HepG2 (cell line): ENCODE measurements at regions not wholly inside any gene's neighbourhood (a gene's known extent, or its start where the extent isn't known, plus 50 kb on each side); places are given as distances from the start of the nearest gene placed in this dataset.

ENCODE experiments used
- ATAC-seq: fragments of 200-7000 bp; cut with Tn5 transposase; 3 replicates; pipeline ENCODE4 v1.9.1; 2020; ENCODE audit warnings: mild to moderate bottlenecking, moderate library complexity
- BruUV-seq: library from RNA; stranded (reverse); fragments of 400-500 nt; replicated peaks from 2 replicates; lab custom pipeline; 2021; lab: Mats Ljungman, UMichigan
- CTCF ChIA-PET: fragments of 300-600 bp; formaldehyde crosslinking; extraction: SDS; loops from one replicate; lab custom pipeline; 2021; ENCODE audit warnings: low total read pairs, inconsistent platforms, low intra/inter-chr PET ratio; lab: Yijun Ruan, JAX
- POLR2A ChIA-PET: fragments of 350-600 bp; sonication (Branson Sonifier 250); formaldehyde crosslinking; loops from one replicate; lab custom pipeline; 2020; ENCODE audit warnings: antibody characterized with exemption, inconsistent platforms; lab: Yijun Ruan, JAX
- DNase-seq: peaks from one replicate; pipeline ENCODE4 v3.0.0-alpha.2; 2015; ENCODE audit warnings: low spot score
- FAIRE-seq: peaks from 3 replicates; lab custom pipeline; 2011; peaks lifted over from hg19 to GRCh38; lab: Jason Lieb, UNC
- H2AFZ ChIP-seq: one replicate; pipeline ENCODE4 v1.6.1; 2011; ENCODE audit warnings: low read length, inconsistent platforms
- H3K27ac ChIP-seq: fragments of 300-600 bp; 3 replicates; pipeline ENCODE4 v1.8.0; 2011; ENCODE audit warnings: mixed run types, mild to moderate bottlenecking, mixed read lengths, low read length, inconsistent platforms; ENCODE audit not compliant: insufficient read depth; ENCODE audit errors: extremely low read length
- H3K27me3 ChIP-seq, 2 experiments: fragments of 200-600 bp in 1 of 2; 2 replicates in 1 of 2; 3 replicates in 1 of 2; pipeline versions ENCODE4 v1.6.0 to v1.8.0; 2011; ENCODE audit warnings: low read length in 2 of 2, mild to moderate bottlenecking in 2 of 2, moderate library complexity in 2 of 2, inconsistent platforms in 1 of 2; ENCODE audit not compliant: insufficient read depth in 2 of 2, control insufficient read depth in 1 of 2
- H3K36me3 ChIP-seq, 2 experiments: fragments of 200-600 bp in 1 of 2; replicated peaks in 1 of 2; 2 replicates in 1 of 2; 3 replicates in 1 of 2; pipeline versions ENCODE4 v1.5.1 to v1.8.0; 2011; ENCODE audit warnings: low read length in 2 of 2, inconsistent platforms in 1 of 2; ENCODE audit not compliant: insufficient read depth in 2 of 2, control insufficient read depth in 1 of 2
- H3K4me1 ChIP-seq: 2 replicates; pipeline ENCODE4 v1.5.1; 2012; ENCODE audit warnings: low read length, inconsistent platforms; ENCODE audit not compliant: insufficient read depth
- H3K4me2 ChIP-seq: 2 replicates; pipeline ENCODE4 v1.6.0; 2011; ENCODE audit warnings: low read depth, low read length, inconsistent platforms
- H3K4me3 ChIP-seq, 3 experiments: fragments of 200-600 bp in 1 of 3; sonication (generic), shearing (Covaris generic) in 1 of 3; replicated peaks in 1 of 3; 2 replicates each; pipeline ENCODE4 v1.5.1; 2011 to 2016; ENCODE audit warnings: low read length in 3 of 3, inconsistent platforms in 2 of 3, low read depth in 2 of 3, mild to moderate bottlenecking in 2 of 3, control low read depth in 1 of 3, mixed read lengths in 1 of 3; ENCODE audit not compliant: insufficient read depth in 1 of 3
- H3K79me2 ChIP-seq: one replicate; pipeline ENCODE4 v1.6.1; 2011; ENCODE audit warnings: low read length, inconsistent platforms; ENCODE audit not compliant: insufficient read depth
- H3K9ac ChIP-seq: 2 replicates; pipeline ENCODE4 v1.6.0; 2011; ENCODE audit warnings: mild to moderate bottlenecking, low read depth, low read length, inconsistent platforms; ENCODE audit not compliant: insufficient read depth
- H3K9me3 ChIP-seq: 2 replicates; pipeline ENCODE4 v1.5.1; 2012; ENCODE audit warnings: mild to moderate bottlenecking, low read length
- H4K20me1 ChIP-seq: 2 replicates; pipeline ENCODE4 v1.6.0; 2011; ENCODE audit warnings: inconsistent platforms, mild to moderate bottlenecking, low read length, moderate library complexity; ENCODE audit not compliant: insufficient read depth
- IKZF4 ChIP-seq: sonication (generic); formaldehyde crosslinking; IDR thresholded peaks from 2 replicates; pipeline ENCODE4 v1.5.1; 2020; ENCODE audit warnings: borderline replicate concordance, mild to moderate bottlenecking, low read depth, missing genetic modification reagents; ENCODE audit errors: not compliant biosample characterization
- KLF11 ChIP-seq: IDR thresholded peaks from 2 replicates; pipeline ENCODE4 v1.6.1; 2016; ENCODE audit warnings: missing compliant biosample characterization
- NFYC ChIP-seq: IDR thresholded peaks from 2 replicates; pipeline ENCODE4 v1.6.1; 2016; ENCODE audit warnings: missing genetic modification reagents, missing compliant biosample characterization
- SUZ12 ChIP-seq: fragments of 150-350 bp; IDR thresholded peaks from 2 replicates; pipeline ENCODE4 v1.6.1; 2014; ENCODE audit warnings: low read depth, low read length
- ZFP82 ChIP-seq: sonication (generic); formaldehyde crosslinking; IDR thresholded peaks from 2 replicates; pipeline ENCODE4 v1.5.1; 2020; ENCODE audit warnings: mild to moderate bottlenecking, missing genetic modification reagents, borderline replicate concordance
- ZNF569 ChIP-seq: sonication (generic); formaldehyde crosslinking; IDR thresholded peaks from 2 replicates; pipeline ENCODE4 v1.5.0; 2020; ENCODE audit warnings: mild to moderate bottlenecking, missing genetic modification reagents, moderate library complexity, borderline replicate concordance
- ZNF724P ChIP-seq: sonication (generic); formaldehyde crosslinking; IDR thresholded peaks from 2 replicates; pipeline ENCODE4 v1.8.0; 2022; ENCODE audit warnings: missing genetic modification reagents, borderline replicate concordance
- WGBS: methylation state at CpG from one replicate; pipeline ENCODE4 v1.1.6; 2017; ENCODE audit warnings: low lambda C conversion rate; 5-methylcytosine and 5-hydroxymethylcytosine counted together
- in situ Hi-C: cut with HindIII; loops from 2 replicates; pipeline ENCODE4 v1.10.0; 2017; ENCODE audit warnings: low pct_unique_long_range_greater_than_20kb; ENCODE audit not compliant: extremely low pct_ligation_motif_present
- intact Hi-C: fragments of 100-400 bp; cut with micrococcal nuclease; formaldehyde crosslinking; loops from one replicate; pipeline ENCODE4 v1.10.0; 2022; ENCODE audit not compliant: unreplicated experiment
- TF ChIP-seq, protein P1 (sequence below): sonication (generic); formaldehyde crosslinking; IDR thresholded peaks from 2 replicates; pipeline ENCODE4 v1.9.0; 2021; ENCODE audit warnings: mild to moderate bottlenecking, missing genetic modification reagents
- TF ChIP-seq, protein P2 (sequence below): sonication (generic); formaldehyde crosslinking; IDR thresholded peaks from 2 replicates; pipeline ENCODE4 v1.4.0; 2020; ENCODE audit warnings: missing genetic modification reagents, borderline replicate concordance
- TF ChIP-seq, protein P3 (sequence below): sonication (generic); formaldehyde crosslinking; IDR thresholded peaks from 2 replicates; pipeline ENCODE4 v1.4.0; 2020; ENCODE audit warnings: mild to moderate bottlenecking, missing genetic modification reagents
- TF ChIP-seq, protein P4 (sequence below): sonication (generic); formaldehyde crosslinking; IDR thresholded peaks from 2 replicates; pipeline ENCODE4 v1.8.0; 2022; ENCODE audit warnings: missing genetic modification reagents, mild to moderate bottlenecking, inconsistent platforms, borderline replicate concordance

DNA sequence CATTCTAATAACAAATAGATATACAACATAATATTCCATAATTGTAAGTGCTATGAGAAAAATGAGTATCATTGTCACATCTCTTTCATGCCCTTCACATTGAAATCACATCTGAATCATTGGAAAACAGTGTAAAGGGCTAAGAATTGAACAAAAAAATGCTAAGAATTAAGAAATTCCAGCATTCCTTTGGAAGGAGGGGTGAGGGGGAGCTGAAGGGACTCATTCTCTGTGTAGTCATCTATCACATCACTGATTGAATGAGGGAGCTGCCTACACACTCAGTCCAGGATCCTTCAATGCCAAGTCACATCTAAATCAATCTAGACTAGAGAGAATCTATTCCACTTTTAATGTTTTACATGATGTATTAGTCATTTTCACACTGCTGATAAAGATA lies 286.6 kb downstream of the DTWD2 start (continued):
- TF ChIP-seq ZNF569: no peak
- no peak for TF ChIP-seq NFYC (CRISPR knock-in tag)
- no peak for TF ChIP-seq KLF11 (CRISPR knock-in tag)
- no peak for TF ChIP-seq IKZF4 (CRISPR knock-in tag)

DNA sequence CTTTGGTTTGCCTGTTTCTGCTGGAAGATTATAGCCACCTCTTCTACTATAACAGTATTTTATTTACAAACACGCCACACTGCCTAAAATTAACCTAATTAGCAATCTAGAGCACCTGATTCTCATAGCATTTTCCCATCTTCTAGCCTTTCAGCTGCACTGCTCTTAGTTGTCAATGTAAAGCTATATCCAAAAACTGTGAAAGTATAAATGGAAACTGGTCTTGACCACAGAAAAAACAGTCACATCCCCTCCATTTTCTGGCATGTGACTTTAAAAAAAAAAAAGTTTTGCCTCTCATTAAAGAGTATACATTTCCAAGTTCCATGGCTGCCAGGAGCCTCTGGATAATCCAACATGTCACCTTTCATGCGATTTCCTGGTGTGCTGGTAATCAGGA lies 287.8 kb downstream of the DTWD2 start:
- intact Hi-C loops: no loop called here
- DNase-seq (no peak), FAIRE-seq (no peak), ATAC-seq (no peak)
- CTCF ChIA-PET: no interaction called here
- H3K36me3 ChIP-seq: no peaks in the 10 kb centered on the region
- H2AFZ ChIP-seq: no peak overlapping the region
- no peaks in the 10 kb centered on the region for H3K4me1 ChIP-seq
- peaks cover 20% of the 10 kb centered on the region for H3K9me3 ChIP-seq
- TF ChIP-seq, protein P1, sequence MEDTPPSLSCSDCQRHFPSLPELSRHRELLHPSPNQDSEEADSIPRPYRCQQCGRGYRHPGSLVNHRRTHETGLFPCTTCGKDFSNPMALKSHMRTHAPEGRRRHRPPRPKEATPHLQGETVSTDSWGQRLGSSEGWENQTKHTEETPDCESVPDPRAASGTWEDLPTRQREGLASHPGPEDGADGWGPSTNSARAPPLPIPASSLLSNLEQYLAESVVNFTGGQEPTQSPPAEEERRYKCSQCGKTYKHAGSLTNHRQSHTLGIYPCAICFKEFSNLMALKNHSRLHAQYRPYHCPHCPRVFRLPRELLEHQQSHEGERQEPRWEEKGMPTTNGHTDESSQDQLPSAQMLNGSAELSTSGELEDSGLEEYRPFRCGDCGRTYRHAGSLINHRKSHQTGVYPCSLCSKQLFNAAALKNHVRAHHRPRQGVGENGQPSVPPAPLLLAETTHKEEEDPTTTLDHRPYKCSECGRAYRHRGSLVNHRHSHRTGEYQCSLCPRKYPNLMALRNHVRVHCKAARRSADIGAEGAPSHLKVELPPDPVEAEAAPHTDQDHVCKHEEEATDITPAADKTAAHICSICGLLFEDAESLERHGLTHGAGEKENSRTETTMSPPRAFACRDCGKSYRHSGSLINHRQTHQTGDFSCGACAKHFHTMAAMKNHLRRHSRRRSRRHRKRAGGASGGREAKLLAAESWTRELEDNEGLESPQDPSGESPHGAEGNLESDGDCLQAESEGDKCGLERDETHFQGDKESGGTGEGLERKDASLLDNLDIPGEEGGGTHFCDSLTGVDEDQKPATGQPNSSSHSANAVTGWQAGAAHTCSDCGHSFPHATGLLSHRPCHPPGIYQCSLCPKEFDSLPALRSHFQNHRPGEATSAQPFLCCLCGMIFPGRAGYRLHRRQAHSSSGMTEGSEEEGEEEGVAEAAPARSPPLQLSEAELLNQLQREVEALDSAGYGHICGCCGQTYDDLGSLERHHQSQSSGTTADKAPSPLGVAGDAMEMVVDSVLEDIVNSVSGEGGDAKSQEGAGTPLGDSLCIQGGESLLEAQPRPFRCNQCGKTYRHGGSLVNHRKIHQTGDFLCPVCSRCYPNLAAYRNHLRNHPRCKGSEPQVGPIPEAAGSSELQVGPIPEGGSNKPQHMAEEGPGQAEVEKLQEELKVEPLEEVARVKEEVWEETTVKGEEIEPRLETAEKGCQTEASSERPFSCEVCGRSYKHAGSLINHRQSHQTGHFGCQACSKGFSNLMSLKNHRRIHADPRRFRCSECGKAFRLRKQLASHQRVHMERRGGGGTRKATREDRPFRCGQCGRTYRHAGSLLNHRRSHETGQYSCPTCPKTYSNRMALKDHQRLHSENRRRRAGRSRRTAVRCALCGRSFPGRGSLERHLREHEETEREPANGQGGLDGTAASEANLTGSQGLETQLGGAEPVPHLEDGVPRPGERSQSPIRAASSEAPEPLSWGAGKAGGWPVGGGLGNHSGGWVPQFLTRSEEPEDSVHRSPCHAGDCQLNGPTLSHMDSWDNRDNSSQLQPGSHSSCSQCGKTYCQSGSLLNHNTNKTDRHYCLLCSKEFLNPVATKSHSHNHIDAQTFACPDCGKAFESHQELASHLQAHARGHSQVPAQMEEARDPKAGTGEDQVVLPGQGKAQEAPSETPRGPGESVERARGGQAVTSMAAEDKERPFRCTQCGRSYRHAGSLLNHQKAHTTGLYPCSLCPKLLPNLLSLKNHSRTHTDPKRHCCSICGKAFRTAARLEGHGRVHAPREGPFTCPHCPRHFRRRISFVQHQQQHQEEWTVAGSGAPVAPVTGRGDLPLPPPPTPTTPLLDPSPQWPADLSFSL (CRISPR knock-in tag): no peak
- TF ChIP-seq SUZ12 (no peak), ZFP82 (CRISPR knock-in tag) (no peak), ZNF724P (CRISPR knock-in tag) (no peak)
- TF ChIP-seq, protein P2, sequence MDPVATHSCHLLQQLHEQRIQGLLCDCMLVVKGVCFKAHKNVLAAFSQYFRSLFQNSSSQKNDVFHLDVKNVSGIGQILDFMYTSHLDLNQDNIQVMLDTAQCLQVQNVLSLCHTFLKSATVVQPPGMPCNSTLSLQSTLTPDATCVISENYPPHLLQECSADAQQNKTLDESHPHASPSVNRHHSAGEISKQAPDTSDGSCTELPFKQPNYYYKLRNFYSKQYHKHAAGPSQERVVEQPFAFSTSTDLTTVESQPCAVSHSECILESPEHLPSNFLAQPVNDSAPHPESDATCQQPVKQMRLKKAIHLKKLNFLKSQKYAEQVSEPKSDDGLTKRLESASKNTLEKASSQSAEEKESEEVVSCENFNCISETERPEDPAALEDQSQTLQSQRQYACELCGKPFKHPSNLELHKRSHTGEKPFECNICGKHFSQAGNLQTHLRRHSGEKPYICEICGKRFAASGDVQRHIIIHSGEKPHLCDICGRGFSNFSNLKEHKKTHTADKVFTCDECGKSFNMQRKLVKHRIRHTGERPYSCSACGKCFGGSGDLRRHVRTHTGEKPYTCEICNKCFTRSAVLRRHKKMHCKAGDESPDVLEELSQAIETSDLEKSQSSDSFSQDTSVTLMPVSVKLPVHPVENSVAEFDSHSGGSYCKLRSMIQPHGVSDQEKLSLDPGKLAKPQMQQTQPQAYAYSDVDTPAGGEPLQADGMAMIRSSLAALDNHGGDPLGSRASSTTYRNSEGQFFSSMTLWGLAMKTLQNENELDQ: no peak
- TF ChIP-seq, protein P3, sequence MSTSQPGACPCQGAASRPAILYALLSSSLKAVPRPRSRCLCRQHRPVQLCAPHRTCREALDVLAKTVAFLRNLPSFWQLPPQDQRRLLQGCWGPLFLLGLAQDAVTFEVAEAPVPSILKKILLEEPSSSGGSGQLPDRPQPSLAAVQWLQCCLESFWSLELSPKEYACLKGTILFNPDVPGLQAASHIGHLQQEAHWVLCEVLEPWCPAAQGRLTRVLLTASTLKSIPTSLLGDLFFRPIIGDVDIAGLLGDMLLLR (CRISPR knock-in tag): no peak
- TF ChIP-seq, protein P4, sequence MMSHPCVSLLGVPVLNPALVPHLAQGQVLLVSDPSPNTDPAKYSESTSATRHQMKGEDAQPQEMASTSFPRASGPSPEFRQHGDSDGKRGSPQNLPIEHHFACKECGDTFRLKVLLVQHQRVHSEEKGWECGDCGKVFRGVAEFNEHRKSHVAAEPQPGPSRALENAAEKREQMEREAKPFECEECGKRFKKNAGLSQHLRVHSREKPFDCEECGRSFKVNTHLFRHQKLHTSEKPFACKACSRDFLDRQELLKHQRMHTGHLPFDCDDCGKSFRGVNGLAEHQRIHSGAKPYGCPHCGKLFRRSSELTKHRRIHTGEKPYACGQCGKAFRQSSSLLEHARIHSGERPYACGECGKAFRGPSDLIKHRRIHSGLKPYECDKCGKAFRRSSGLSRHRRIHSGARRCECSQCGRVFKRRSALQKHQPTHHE (CRISPR knock-in tag): no peak
- WGBS: 2% methylated on average over 1 of the region's 2 CpGs
- in situ Hi-C loops: no loop called here
- H4K20me1 ChIP-seq: no peaks in the 10 kb centered on the region
- H3K27ac ChIP-seq: no peak overlapping the region
- H3K79me2 ChIP-seq: no peaks in the 10 kb centered on the region
- POLR2A ChIA-PET: no interaction called here
- H3K27me3 ChIP-seq: no peaks in the 10 kb centered on the region
- no peak overlapping the region for H3K4me3 ChIP-seq
- no peak overlapping the region for H3K9ac ChIP-seq
- BruUV-seq: no TSS peak
- no peak overlapping the region for H3K4me2 ChIP-seq
